ENCODE measurements at regions not wholly inside any gene's neighbourhood (a gene's known extent, or its start where the extent isn't known, plus 50 kb on each side); places are given as distances from the start of the nearest gene placed in this dataset.

DNA sequence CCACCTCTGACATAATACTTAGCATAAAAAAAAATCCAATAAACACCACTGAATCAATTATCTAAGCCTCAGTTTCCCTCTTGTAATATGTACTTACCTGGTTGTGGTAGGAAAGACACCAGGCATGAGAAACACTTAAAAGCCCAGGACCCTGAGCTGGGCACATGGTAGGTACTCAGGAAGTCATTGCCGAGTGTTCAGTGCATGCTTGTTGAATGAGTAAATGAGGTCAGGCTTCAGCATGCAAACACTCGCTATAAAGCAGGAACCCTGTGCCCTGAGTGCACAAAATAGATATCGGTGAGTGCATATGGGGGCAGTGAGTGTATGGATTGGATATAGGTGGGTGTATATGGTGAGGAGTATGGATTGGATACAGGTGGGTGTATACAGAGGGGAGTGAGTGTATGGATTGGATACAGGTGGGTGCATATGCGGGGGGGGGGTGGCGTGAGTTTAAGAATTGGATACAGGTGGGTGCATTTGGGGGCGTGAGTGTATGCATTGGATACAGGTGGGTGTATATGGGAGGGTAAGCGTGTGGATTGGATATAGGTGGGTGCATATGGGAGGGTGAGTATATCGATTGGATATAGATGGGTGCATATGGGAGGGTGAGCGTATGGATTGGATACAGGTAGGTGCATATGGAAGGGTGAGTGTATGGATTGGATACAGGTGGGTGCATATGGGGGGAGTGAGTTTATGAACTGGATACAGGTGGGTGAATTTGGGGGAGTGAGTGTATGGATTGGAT lies 194.3 kb upstream of the MSX2 start:
- H2AK5ac ChIP-seq (ENCODE audit: low read length) = no peak overlapping the region
- no peak overlapping the region for H2BK15ac ChIP-seq (replicated peaks; ENCODE audit: low read depth)
- H3K23ac ChIP-seq (ENCODE audit: low read length) = no peak overlapping the region
- no peak overlapping the region for H2BK120ac ChIP-seq (ENCODE audit: low read depth, low read length)
- no peaks in the 10 kb centered on the region for H3K27me3 ChIP-seq (ENCODE audit: insufficient read depth, low read length, poor library complexity)
- no peak overlapping the region for H4K5ac ChIP-seq (ENCODE audit: low read length)
- H3K9ac ChIP-seq (ENCODE audit: low read length) = no peak overlapping the region
- no peak overlapping the region for H3K56ac ChIP-seq (ENCODE audit: low read length)
- H3K4me2 ChIP-seq (ENCODE audit: low read length) = no peak overlapping the region
- no peak overlapping the region for H3K4me3 ChIP-seq (ENCODE audit: low read length)
- no CpG with 5 or more reads among the region's 9 CpGs for WGBS (ENCODE audit: extremely low coverage, insufficient coverage, low lambda C conversion rate)
- H3K27ac ChIP-seq (ENCODE audit: low read depth, low read length) = no peak overlapping the region
- H3K4me1 ChIP-seq (ENCODE audit: control insufficient read depth, low read depth, low read length) = peaks cover 18% of the 10 kb centered on the region
- H3K79me1 ChIP-seq (ENCODE audit: low read length) = no peaks in the 10 kb centered on the region
- no peak overlapping the region for H3K18ac ChIP-seq (ENCODE audit: low read length)
- no peak overlapping the region for H3K4ac ChIP-seq (ENCODE audit: low read depth, low read length)
- no peak for DNase-seq
- H4K8ac ChIP-seq (ENCODE audit: low read depth, low read length) = no peak overlapping the region
- H2BK5ac ChIP-seq (ENCODE audit: low read length) = no peak overlapping the region
- H3K36me3 ChIP-seq (ENCODE audit: control insufficient read depth, insufficient read depth, low read length) = no peaks in the 10 kb centered on the region
- H3K79me2 ChIP-seq (ENCODE audit: control insufficient read depth, insufficient read depth, low read length) = no peaks in the 10 kb centered on the region

DNA sequence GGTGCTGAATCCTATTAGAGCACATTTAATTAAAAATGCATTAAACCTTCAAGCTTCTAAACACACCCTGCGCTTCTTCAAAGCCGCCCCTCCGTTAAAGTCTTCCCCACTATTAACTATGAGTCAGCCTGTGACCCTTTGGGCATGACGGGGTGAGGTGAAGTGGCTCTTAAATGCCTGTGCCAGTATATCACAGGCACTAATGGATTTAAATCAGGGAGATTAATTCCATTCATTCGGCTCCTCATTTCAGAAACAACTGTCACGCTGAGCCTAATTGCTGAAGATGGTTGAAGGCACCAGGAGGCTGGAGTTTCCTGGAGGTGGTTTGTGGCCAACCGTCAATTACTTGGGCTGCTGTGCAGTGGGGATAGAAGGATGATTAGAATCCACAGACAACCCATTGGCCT lies 192.6 kb upstream of the MSX2 start:
- H3K79me2 ChIP-seq (ENCODE audit: control insufficient read depth, insufficient read depth, low read length) = no peaks in the 10 kb centered on the region
- no peak overlapping the region for H2BK5ac ChIP-seq (ENCODE audit: low read length)
- H3K36me3 ChIP-seq (ENCODE audit: control insufficient read depth, insufficient read depth, low read length) = no peaks in the 10 kb centered on the region
- peak overlapping the region; percentile 92 for H3K18ac ChIP-seq (ENCODE audit: low read length)
- H3K79me1 ChIP-seq (ENCODE audit: low read length) = no peaks in the 10 kb centered on the region
- H3K27me3 ChIP-seq (ENCODE audit: insufficient read depth, low read length, poor library complexity) = no peaks in the 10 kb centered on the region
- H2BK120ac ChIP-seq (ENCODE audit: low read depth, low read length) = peak overlapping the region; percentile 82
- H3K4me3 ChIP-seq (ENCODE audit: low read length) = no peak overlapping the region
- H2AK5ac ChIP-seq (ENCODE audit: low read length) = no peak overlapping the region
- H3K4ac ChIP-seq (ENCODE audit: low read depth, low read length) = peak overlapping the region; percentile 95
- WGBS (ENCODE audit: extremely low coverage, insufficient coverage, low lambda C conversion rate) = no CpG with 5 or more reads among the region's 7 CpGs
- H4K8ac ChIP-seq (ENCODE audit: low read depth, low read length) = no peak overlapping the region
- no peak overlapping the region for H3K9ac ChIP-seq (ENCODE audit: low read length)
- H3K4me1 ChIP-seq (ENCODE audit: control insufficient read depth, low read depth, low read length) = peaks cover 16% of the 10 kb centered on the region
- H3K27ac ChIP-seq (ENCODE audit: low read depth, low read length) = no peak overlapping the region
- H3K23ac ChIP-seq (ENCODE audit: low read length) = no peak overlapping the region
- H4K5ac ChIP-seq (ENCODE audit: low read length) = no peak overlapping the region
- H3K56ac ChIP-seq (ENCODE audit: low read length) = peak overlapping the region; percentile 17
- H3K4me2 ChIP-seq (ENCODE audit: low read length) = no peak overlapping the region
- H2BK15ac ChIP-seq (replicated peaks; ENCODE audit: low read depth) = peak overlapping the region; percentile 37
- DNase-seq = no peak

DNA sequence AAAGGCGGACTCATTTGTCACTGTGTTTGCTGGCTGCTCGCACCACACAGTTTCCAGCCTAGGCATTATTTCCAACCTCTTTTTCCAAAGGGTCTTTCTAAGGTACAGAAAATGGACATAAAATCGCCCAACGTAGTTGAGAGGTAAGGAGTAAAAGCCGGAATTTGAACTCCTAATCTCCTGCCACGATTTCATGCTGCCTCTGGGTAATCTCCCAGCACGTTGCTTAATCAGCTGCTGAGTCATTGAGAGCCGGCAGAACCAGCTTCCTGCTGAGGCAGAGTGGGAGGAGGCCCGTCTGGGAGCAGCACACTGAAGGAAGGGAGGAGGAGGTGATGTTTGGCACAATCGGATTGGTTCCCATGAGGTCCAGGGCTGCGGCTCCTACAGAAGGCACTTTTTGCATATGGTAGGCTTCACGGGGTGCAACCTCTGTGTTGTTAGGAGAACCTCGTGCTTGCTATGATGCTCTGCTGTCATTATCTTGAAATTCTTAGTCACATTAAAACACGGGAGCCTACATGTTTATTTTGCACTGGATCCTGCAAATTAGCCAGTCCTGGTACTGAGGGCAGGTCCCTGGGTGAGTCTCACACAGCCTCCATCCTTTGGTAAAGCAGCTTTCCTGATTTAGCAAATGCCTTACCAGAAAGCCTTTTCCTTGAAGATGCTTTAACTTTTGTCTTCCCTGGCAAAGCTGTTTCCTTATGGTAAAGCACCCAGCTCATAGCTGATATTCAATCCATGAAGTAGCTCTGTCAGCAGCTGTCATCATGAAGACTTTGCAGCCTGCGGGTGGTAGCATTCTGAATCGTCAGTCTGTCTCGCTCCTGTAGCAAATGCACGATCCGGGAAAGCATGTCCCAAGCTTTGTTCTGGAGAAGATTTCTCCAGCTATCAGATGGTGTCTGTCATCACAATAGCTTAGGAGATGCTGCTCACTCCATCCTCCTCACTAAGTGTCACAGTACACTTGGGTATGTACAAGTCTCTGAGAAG lies 191.6 kb upstream of the MSX2 start:
- Histone ChIP-seq H3K4ac (ENCODE audit: low read depth, low read length) (peak overlapping the region; percentile 95), H3K18ac (ENCODE audit: low read length) (peak overlapping the region; percentile 92), H3K4me2 (ENCODE audit: low read length) (no peak overlapping the region), H3K4me3 (ENCODE audit: low read length) (no peak overlapping the region), H4K8ac (ENCODE audit: low read depth, low read length) (no peak overlapping the region), H3K79me1 (ENCODE audit: low read length) (no peaks in the 10 kb centered on the region), H2BK15ac (replicated peaks; ENCODE audit: low read depth) (peak overlapping the region; percentile 28), H3K27ac (ENCODE audit: low read depth, low read length) (peak overlapping the region; percentile 36), H2AK5ac (ENCODE audit: low read length) (peak overlapping the region; percentile 68), H3K23ac (ENCODE audit: low read length) (no peak overlapping the region), H2BK120ac (ENCODE audit: low read depth, low read length) (peak overlapping the region; percentile 82), H3K9ac (ENCODE audit: low read length) (peak overlapping the region; percentile 11), H3K79me2 (ENCODE audit: control insufficient read depth, insufficient read depth, low read length) (no peaks in the 10 kb centered on the region), H3K27me3 (ENCODE audit: insufficient read depth, low read length, poor library complexity) (no peaks in the 10 kb centered on the region), H2BK5ac (ENCODE audit: low read length) (peak overlapping the region; percentile 81), H3K36me3 (ENCODE audit: control insufficient read depth, insufficient read depth, low read length) (no peaks in the 10 kb centered on the region), H3K56ac (ENCODE audit: low read length) (peak overlapping the region; percentile 37), H3K4me1 (ENCODE audit: control insufficient read depth, low read depth, low read length) (peaks cover 16% of the 10 kb centered on the region), H4K5ac (ENCODE audit: low read length) (peak overlapping the region; percentile 59)
- peak; percentile 99 for DNase-seq
- WGBS (ENCODE audit: extremely low coverage, insufficient coverage, low lambda C conversion rate) = no CpG with 5 or more reads among the region's 19 CpGs

DNA sequence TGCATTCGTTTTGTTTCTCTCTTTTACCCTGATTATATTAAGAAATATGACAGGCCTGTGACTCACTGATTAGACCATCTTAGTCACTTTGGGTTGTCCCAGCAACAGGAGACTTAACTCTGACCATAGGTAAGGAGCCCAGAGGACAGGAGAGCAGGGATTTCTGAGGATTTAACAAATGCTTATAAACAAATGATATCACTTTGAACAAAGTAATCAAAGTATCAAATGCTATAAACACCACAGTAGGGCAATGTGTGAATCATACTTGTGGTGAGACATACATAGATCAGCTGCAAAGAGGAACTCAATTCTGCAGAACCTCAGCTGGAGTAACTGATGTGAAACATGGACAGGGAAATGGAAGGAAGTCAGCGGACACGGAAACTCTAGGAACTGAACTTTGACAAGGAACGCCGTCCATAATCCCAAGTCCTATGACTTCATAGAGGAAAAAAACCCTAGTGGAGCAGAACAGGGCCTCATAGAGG lies 190.6 kb upstream of the MSX2 start:
- Histone ChIP-seq H3K18ac (ENCODE audit: low read length) (peak overlapping the region; percentile 64), H3K23ac (ENCODE audit: low read length) (no peak overlapping the region), H3K4ac (ENCODE audit: low read depth, low read length) (peak overlapping the region; percentile 49), H3K79me2 (ENCODE audit: control insufficient read depth, insufficient read depth, low read length) (no peaks in the 10 kb centered on the region), H3K4me1 (ENCODE audit: control insufficient read depth, low read depth, low read length) (peaks cover 16% of the 10 kb centered on the region), H2AK5ac (ENCODE audit: low read length) (no peak overlapping the region), H3K79me1 (ENCODE audit: low read length) (no peaks in the 10 kb centered on the region), H3K9ac (ENCODE audit: low read length) (no peak overlapping the region), H2BK120ac (ENCODE audit: low read depth, low read length) (peak overlapping the region; percentile 52), H3K36me3 (ENCODE audit: control insufficient read depth, insufficient read depth, low read length) (no peaks in the 10 kb centered on the region), H3K4me2 (ENCODE audit: low read length) (no peak overlapping the region), H3K56ac (ENCODE audit: low read length) (no peak overlapping the region), H3K27me3 (ENCODE audit: insufficient read depth, low read length, poor library complexity) (no peaks in the 10 kb centered on the region), H2BK15ac (replicated peaks; ENCODE audit: low read depth) (no peak overlapping the region), H3K4me3 (ENCODE audit: low read length) (no peak overlapping the region), H3K27ac (ENCODE audit: low read depth, low read length) (no peak overlapping the region), H2BK5ac (ENCODE audit: low read length) (no peak overlapping the region), H4K5ac (ENCODE audit: low read length) (no peak overlapping the region), H4K8ac (ENCODE audit: low read depth, low read length) (no peak overlapping the region)
- DNase-seq = no peak
- WGBS (ENCODE audit: extremely low coverage, insufficient coverage, low lambda C conversion rate) = no CpG with 5 or more reads among the region's 5 CpGs

DNA sequence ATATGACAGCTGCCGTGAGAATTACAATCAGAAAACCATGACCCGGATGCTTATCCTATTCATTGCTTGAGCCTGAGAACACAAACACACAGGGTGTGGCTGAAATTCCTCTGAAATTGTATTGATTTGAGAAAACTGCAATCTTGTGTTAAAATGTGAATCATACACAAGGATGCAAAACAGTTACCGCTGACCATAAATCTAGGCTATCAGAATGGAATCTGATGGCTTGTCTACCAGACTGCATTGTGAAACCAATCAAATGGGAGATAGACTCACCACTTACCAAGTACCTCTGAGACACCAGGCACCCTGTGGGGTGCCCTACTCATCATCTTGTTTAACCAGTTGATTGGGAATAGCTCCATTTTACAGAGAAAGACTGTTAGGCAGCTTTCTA lies 188.7 kb upstream of the MSX2 start:
- Histone ChIP-seq H3K18ac (ENCODE audit: low read length) (no peak overlapping the region), H2AK5ac (ENCODE audit: low read length) (no peak overlapping the region), H3K4me3 (ENCODE audit: low read length) (no peak overlapping the region), H3K36me3 (ENCODE audit: control insufficient read depth, insufficient read depth, low read length) (no peaks in the 10 kb centered on the region), H3K56ac (ENCODE audit: low read length) (no peak overlapping the region), H3K4me2 (ENCODE audit: low read length) (no peak overlapping the region), H3K9ac (ENCODE audit: low read length) (no peak overlapping the region), H3K4me1 (ENCODE audit: control insufficient read depth, low read depth, low read length) (peaks cover 16% of the 10 kb centered on the region), H3K79me1 (ENCODE audit: low read length) (no peaks in the 10 kb centered on the region), H4K5ac (ENCODE audit: low read length) (no peak overlapping the region), H2BK120ac (ENCODE audit: low read depth, low read length) (no peak overlapping the region), H3K79me2 (ENCODE audit: control insufficient read depth, insufficient read depth, low read length) (no peaks in the 10 kb centered on the region), H3K27ac (ENCODE audit: low read depth, low read length) (no peak overlapping the region), H3K23ac (ENCODE audit: low read length) (no peak overlapping the region), H3K4ac (ENCODE audit: low read depth, low read length) (no peak overlapping the region), H4K8ac (ENCODE audit: low read depth, low read length) (no peak overlapping the region), H2BK15ac (replicated peaks; ENCODE audit: low read depth) (peak overlapping the region; percentile 88), H3K27me3 (ENCODE audit: insufficient read depth, low read length, poor library complexity) (no peaks in the 10 kb centered on the region), H2BK5ac (ENCODE audit: low read length) (no peak overlapping the region)
- WGBS (ENCODE audit: extremely low coverage, insufficient coverage, low lambda C conversion rate) = no CpG with 5 or more reads among the region's 3 CpGs
- peak; percentile 74 for DNase-seq
